Lung (tissue), 11 donors: ENCODE measurements at regions not wholly inside any gene's neighbourhood (a gene's known extent, or its start where the extent isn't known, plus 50 kb on each side); places are given as distances from the start of the nearest gene placed in this dataset.

ENCODE experiments used
- ATAC-seq: fragments of 200-7000 bp; cut with Tn5 transposase; one replicate; pipeline ENCODE4 v1.9.1; 2020; ENCODE audit warnings: moderate number of reproducible peaks; ENCODE audit not compliant: insufficient read depth, low FRiP score
- DNase-seq, 3 donors: peaks; one replicate each; pipeline ENCODE4 v3.0.0-alpha.2; 2013 to 2017
- H3K27ac ChIP-seq, 2 donors: one replicate each; pipeline ENCODE4 v1.5.1; 2013; ENCODE audit warnings: mild to moderate bottlenecking in 2 of 2, moderate library complexity in 2 of 2, control low read depth in 1 of 2, inconsistent platforms in 1 of 2, low read depth in 1 of 2, low read length in 1 of 2
- H3K27me3 ChIP-seq, 3 donors: one replicate each; pipeline ENCODE4 v1.5.1; 2013; ENCODE audit warnings: low read length in 2 of 3; ENCODE audit not compliant: control insufficient read depth in 3 of 3, insufficient read depth in 3 of 3
- H3K36me3 ChIP-seq, 4 donors: one replicate each; pipeline ENCODE4 v1.5.1; 2013; ENCODE audit warnings: low read length in 4 of 4, mild to moderate bottlenecking in 1 of 4, moderate library complexity in 1 of 4; ENCODE audit not compliant: control insufficient read depth in 4 of 4, insufficient read depth in 4 of 4
- H3K4me1 ChIP-seq, 5 donors: one replicate each; pipeline ENCODE4 v1.5.1; 2013; ENCODE audit warnings: low read length in 5 of 5, mild to moderate bottlenecking in 2 of 5, moderate library complexity in 1 of 5; ENCODE audit not compliant: control insufficient read depth in 5 of 5, insufficient read depth in 5 of 5
- H3K4me3 ChIP-seq: one replicate; pipeline ENCODE4 v1.5.1; 2013; ENCODE audit warnings: mild to moderate bottlenecking, control low read depth, moderate library complexity
- H3K9ac ChIP-seq, 2 donors: one replicate each; pipeline ENCODE4 v1.5.1; 2013; ENCODE audit warnings: low read length in 2 of 2, control low read depth in 1 of 2; ENCODE audit not compliant: insufficient read depth in 1 of 2
- H3K9me3 ChIP-seq, 4 donors: one replicate each; pipeline ENCODE4 v1.5.1; 2013; ENCODE audit warnings: low read length in 3 of 4, mild to moderate bottlenecking in 1 of 4, moderate library complexity in 1 of 4; ENCODE audit not compliant: control insufficient read depth in 4 of 4, insufficient read depth in 3 of 4
- CTCF ChIP-seq: IDR thresholded peaks from 2 replicates; pipeline ENCODE4 v1.5.1; 2012; ENCODE audit warnings: mild to moderate bottlenecking; ENCODE audit errors: control extremely low read depth, extremely low read depth
- WGBS, 2 donors: extraction: QIAGEN DNeasy Blood & Tissue Kit; methylation state at CpG; one replicate each; pipeline ENCODE4 v1.1.7; 2013; 5-methylcytosine and 5-hydroxymethylcytosine counted together
- donor health status: control.
- donor health status: control.
- donor health status: Bipolar disorder and iron deficiency.
- donor health status: healthy.
- donor health status: DM: yes; HTN: yes; CAD: no.

GRCh38 chr7:96612034-96612433, 97.6 kb downstream of the SEM1 start:
- Histone ChIP-seq H3K36me3 (no peaks in the 10 kb centered on the region), H3K4me1 (no peaks in the 10 kb centered on the region), H3K27ac (no peak overlapping the region), H3K4me3 (no peak overlapping the region), H3K27me3 (no peaks in the 10 kb centered on the region), H3K9me3 (peaks cover 0 to 4% (median 1%) of the 10 kb centered on the region in 4 donors), H3K9ac (no peak overlapping the region)
- WGBS, 2 donors = 86 to 100% methylated on average over 1 of the region's 1 CpG
- ATAC-seq (no peak), DNase-seq (no peak)
- no peak for TF ChIP-seq CTCF

- Histone ChIP-seq H3K36me3 (no peaks in the 10 kb centered on the region), H3K9me3 (no peaks in the 10 kb centered on the region), H3K4me1 (no peaks in the 10 kb centered on the region), H3K9ac (no peak overlapping the region), H3K27me3 (no peaks in the 10 kb centered on the region), H3K4me3 (no peak overlapping the region), H3K27ac (no peak overlapping the region)
- DNase-seq (no peak), ATAC-seq (no peak)
- 90 to 97% methylated on average over 2 of the region's 2 CpGs for WGBS, 2 donors
- TF ChIP-seq CTCF = no peak
These were observed 104.5 kb downstream of the SEM1 start for GRCh38 chr7:96605045-96605716.

GRCh38 chr7:96599288-96599936, 110.2 kb downstream of the SEM1 start:
- ATAC-seq (no peak), DNase-seq (no peak)
- H3K27ac ChIP-seq = no peak overlapping the region
- H3K9me3 ChIP-seq = no peaks in the 10 kb centered on the region
- TF ChIP-seq CTCF = no peak
- no peaks in the 10 kb centered on the region for H3K4me1 ChIP-seq
- no peak overlapping the region for H3K9ac ChIP-seq
- no peaks in the 10 kb centered on the region for H3K36me3 ChIP-seq
- no peak overlapping the region for H3K4me3 ChIP-seq
- no peaks in the 10 kb centered on the region for H3K27me3 ChIP-seq
- WGBS, 2 donors = 53 to 78% methylated on average over 4 of the region's 4 CpGs

GRCh38 chr7:96598421-96598820, 111.2 kb downstream of the SEM1 start:
- Histone ChIP-seq H3K9me3 (no peaks in the 10 kb centered on the region), H3K27ac (no peak overlapping the region), H3K36me3 (no peaks in the 10 kb centered on the region), H3K4me1 (no peaks in the 10 kb centered on the region), H3K27me3 (no peaks in the 10 kb centered on the region), H3K9ac (no peak overlapping the region), H3K4me3 (no peak overlapping the region)
- ATAC-seq (no peak), DNase-seq (no peak)
- WGBS, 2 donors = 57 to 66% methylated on average over 1 of the region's 1 CpG
- no peak for TF ChIP-seq CTCF
